Gastrocnemius medialis (tissue), 4 donors: ENCODE measurements at regions not wholly inside any gene's neighbourhood (a gene's known extent, or its start where the extent isn't known, plus 50 kb on each side); places are given as distances from the start of the nearest gene placed in this dataset.

Experiments used
- POLR2A ChIP-seq, 2 donors: fragments of 450-650 bp; IDR thresholded peaks; one replicate each; pipeline ENCODE4 v1.6.1; 2017; ENCODE audit warnings: antibody characterized with exemption in 2 of 2, mild to moderate bottlenecking in 2 of 2, moderate library complexity in 2 of 2
- TF ChIP-seq, protein P1 (sequence below), 5 experiments: fragments of 450-650 bp in 3 of 5; fragments of 200-600 bp in 2 of 5; sonication (generic) in 2 of 5; IDR thresholded peaks in 4 of 5; conservative IDR thresholded peaks in 1 of 5; 1 replicate in 4 of 5; 2 replicates in 1 of 5; pipeline ENCODE4 v1.5.1; 2016 to 2019; ENCODE audit warnings: antibody characterized with exemption in 5 of 5, mild to moderate bottlenecking in 3 of 5, moderate library complexity in 3 of 5

DNA sequence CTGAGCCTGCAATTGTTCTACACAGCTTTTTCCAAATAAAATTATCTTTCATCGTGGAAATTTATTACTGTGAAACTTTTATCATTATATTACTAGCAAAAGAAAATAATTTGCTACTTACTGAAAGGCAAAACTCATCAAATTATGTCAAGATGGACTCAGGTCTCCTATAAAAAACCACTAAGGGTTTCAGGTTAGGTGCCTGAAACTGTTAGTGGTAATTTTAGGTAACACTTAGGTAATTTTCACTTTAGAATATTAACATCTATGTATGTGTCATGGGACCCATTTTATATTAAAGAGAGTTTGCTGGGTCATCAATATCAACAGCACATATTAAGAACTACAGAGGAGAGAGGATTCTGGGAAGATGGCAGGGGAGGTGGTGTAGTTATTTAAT, 651.5 kb downstream of the CENPC start:
- TF ChIP-seq, protein P1, sequence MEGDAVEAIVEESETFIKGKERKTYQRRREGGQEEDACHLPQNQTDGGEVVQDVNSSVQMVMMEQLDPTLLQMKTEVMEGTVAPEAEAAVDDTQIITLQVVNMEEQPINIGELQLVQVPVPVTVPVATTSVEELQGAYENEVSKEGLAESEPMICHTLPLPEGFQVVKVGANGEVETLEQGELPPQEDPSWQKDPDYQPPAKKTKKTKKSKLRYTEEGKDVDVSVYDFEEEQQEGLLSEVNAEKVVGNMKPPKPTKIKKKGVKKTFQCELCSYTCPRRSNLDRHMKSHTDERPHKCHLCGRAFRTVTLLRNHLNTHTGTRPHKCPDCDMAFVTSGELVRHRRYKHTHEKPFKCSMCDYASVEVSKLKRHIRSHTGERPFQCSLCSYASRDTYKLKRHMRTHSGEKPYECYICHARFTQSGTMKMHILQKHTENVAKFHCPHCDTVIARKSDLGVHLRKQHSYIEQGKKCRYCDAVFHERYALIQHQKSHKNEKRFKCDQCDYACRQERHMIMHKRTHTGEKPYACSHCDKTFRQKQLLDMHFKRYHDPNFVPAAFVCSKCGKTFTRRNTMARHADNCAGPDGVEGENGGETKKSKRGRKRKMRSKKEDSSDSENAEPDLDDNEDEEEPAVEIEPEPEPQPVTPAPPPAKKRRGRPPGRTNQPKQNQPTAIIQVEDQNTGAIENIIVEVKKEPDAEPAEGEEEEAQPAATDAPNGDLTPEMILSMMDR (IDR thresholded peaks at IDR 0.05 in 4 of 5, conservative IDR thresholded peaks at IDR 0.05 in 1 of 5): no peak
- no peak for TF ChIP-seq POLR2A (IDR thresholded peaks at IDR 0.05)
